ENCODE measurements at regions not wholly inside any gene's neighbourhood (a gene's known extent, or its start where the extent isn't known, plus 50 kb on each side); places are given as distances from the start of the nearest gene placed in this dataset.

- no peak for DNase-seq (ENCODE audit: extremely low spot score)
- ChIA-PET CTCF (interaction anchor here (0.6 kb wide), 1 partner anchor 322 kb away, joined by 3 read pairs; no protein-coding TSS in a partner anchor), POLR2A (no interaction called here)
- TF ChIP-seq FOXM1 (IDR thresholded peaks at IDR 0.05; ENCODE audit: borderline replicate concordance) (no peak), FOXK2 (IDR thresholded peaks at IDR 0.05) (no peak), PKNOX1 (IDR thresholded peaks at IDR 0.05) (no peak), ZNF384 (IDR thresholded peaks at IDR 0.05) (no peak), ELF4 (IDR thresholded peaks at IDR 0.05) (no peak), NFRKB (IDR thresholded peaks at IDR 0.05) (no peak), FOXA1 (IDR thresholded peaks at IDR 0.05) (no peak), ARNT (IDR thresholded peaks at IDR 0.05) (no peak), HDGF (IDR thresholded peaks at IDR 0.05; ENCODE audit: borderline replicate concordance) (no peak), L3MBTL2 (conservative IDR thresholded peaks at IDR 0.05) (no peak), BHLHE40 (IDR thresholded peaks at IDR 0.05; ENCODE audit: borderline replicate concordance) (no peak), LEF1 (IDR thresholded peaks at IDR 0.05; ENCODE audit: borderline replicate concordance) (no peak), SP1 (IDR thresholded peaks at IDR 0.05) (no peak), SUZ12 (IDR thresholded peaks at IDR 0.05) (no peak), CTBP1 (IDR thresholded peaks at IDR 0.05; ENCODE audit: borderline replicate concordance) (no peak), TARDBP (IDR thresholded peaks at IDR 0.05) (no peak)
Observed at GRCh38 chr1:244160455-244161235, 109.6 kb downstream of the ZBTB18 start.

GRCh38 chr1:244161236-244161510, 110.1 kb downstream of the ZBTB18 start:
- no peak for TF ChIP-seq ELF4 (IDR thresholded peaks at IDR 0.05)
- no peak for TF ChIP-seq FOXM1 (IDR thresholded peaks at IDR 0.05; ENCODE audit: borderline replicate concordance)
- TF ChIP-seq NFRKB (IDR thresholded peaks at IDR 0.05) = no peak
- TF ChIP-seq TARDBP (IDR thresholded peaks at IDR 0.05) = no peak
- no peak for TF ChIP-seq PKNOX1 (IDR thresholded peaks at IDR 0.05)
- TF ChIP-seq FOXA1 (IDR thresholded peaks at IDR 0.05) = no peak
- TF ChIP-seq ZNF384 (IDR thresholded peaks at IDR 0.05) = no peak
- no peak for TF ChIP-seq LEF1 (IDR thresholded peaks at IDR 0.05; ENCODE audit: borderline replicate concordance)
- no peak for TF ChIP-seq CTBP1 (IDR thresholded peaks at IDR 0.05; ENCODE audit: borderline replicate concordance)
- no peak for TF ChIP-seq L3MBTL2 (conservative IDR thresholded peaks at IDR 0.05)
- no peak for TF ChIP-seq ARNT (IDR thresholded peaks at IDR 0.05)
- TF ChIP-seq HDGF (IDR thresholded peaks at IDR 0.05; ENCODE audit: borderline replicate concordance) = no peak
- no peak for TF ChIP-seq BHLHE40 (IDR thresholded peaks at IDR 0.05; ENCODE audit: borderline replicate concordance)
- ChIA-PET CTCF (interaction anchor here (0.6 kb wide), 1 partner anchor 322 kb away, joined by 3 read pairs; no protein-coding TSS in a partner anchor), POLR2A (no interaction called here)
- no peak for DNase-seq (ENCODE audit: extremely low spot score)

- DNase-seq (ENCODE audit: extremely low spot score) = no peak
- no peak for TF ChIP-seq ELF4 (IDR thresholded peaks at IDR 0.05)
- TF ChIP-seq HDGF (IDR thresholded peaks at IDR 0.05; ENCODE audit: borderline replicate concordance) = no peak
- TF ChIP-seq LEF1 (IDR thresholded peaks at IDR 0.05; ENCODE audit: borderline replicate concordance) = no peak
- no peak for TF ChIP-seq BHLHE40 (IDR thresholded peaks at IDR 0.05; ENCODE audit: borderline replicate concordance)
- TF ChIP-seq FOXA1 (IDR thresholded peaks at IDR 0.05) = no peak
- TF ChIP-seq SUZ12 (IDR thresholded peaks at IDR 0.05) = no peak
- TF ChIP-seq ZNF384 (IDR thresholded peaks at IDR 0.05) = no peak
- no peak for TF ChIP-seq ARNT (IDR thresholded peaks at IDR 0.05)
- TF ChIP-seq PKNOX1 (IDR thresholded peaks at IDR 0.05) = no peak
- CTCF ChIA-PET = no interaction called here
- POLR2A ChIA-PET = no interaction called here
Observed at GRCh38 chr1:244162786-244163530, 111.9 kb downstream of the ZBTB18 start.

GRCh38 chr1:244163861-244164510, 112.9 kb downstream of the ZBTB18 start:
- DNase-seq (ENCODE audit: extremely low spot score) = no peak
- CTCF ChIA-PET = interaction anchor here (0.6 to 0.8 kb wide), 3 partner anchors 9 to 153 kb away, joined by 3 to 4 read pairs (median 3); no protein-coding TSS in a partner anchor
- no peak for TF ChIP-seq SP1 (IDR thresholded peaks at IDR 0.05)
- no peak for TF ChIP-seq HDGF (IDR thresholded peaks at IDR 0.05; ENCODE audit: borderline replicate concordance)
- TF ChIP-seq LEF1 (IDR thresholded peaks at IDR 0.05; ENCODE audit: borderline replicate concordance) = no peak
- no peak for TF ChIP-seq FOXM1 (IDR thresholded peaks at IDR 0.05; ENCODE audit: borderline replicate concordance)
- no peak for TF ChIP-seq FOXA1 (IDR thresholded peaks at IDR 0.05)
- POLR2A ChIA-PET = no interaction called here

GRCh38 chr1:244164511-244164890, 113.4 kb downstream of the ZBTB18 start:
- ChIA-PET POLR2A (no interaction called here), CTCF (interaction anchor here (0.8 kb wide), 1 partner anchor 154 kb away, joined by 3 read pairs; no protein-coding TSS in a partner anchor)
- TF ChIP-seq LEF1 (IDR thresholded peaks at IDR 0.05; ENCODE audit: borderline replicate concordance) (no peak), HDGF (IDR thresholded peaks at IDR 0.05; ENCODE audit: borderline replicate concordance) (no peak), CTBP1 (IDR thresholded peaks at IDR 0.05; ENCODE audit: borderline replicate concordance) (no peak), TARDBP (IDR thresholded peaks at IDR 0.05) (no peak), SP1 (IDR thresholded peaks at IDR 0.05) (no peak), ELF4 (IDR thresholded peaks at IDR 0.05) (no peak), ARNT (IDR thresholded peaks at IDR 0.05) (no peak), FOXK2 (IDR thresholded peaks at IDR 0.05) (no peak), ZNF384 (IDR thresholded peaks at IDR 0.05) (no peak), L3MBTL2 (conservative IDR thresholded peaks at IDR 0.05) (no peak), BHLHE40 (IDR thresholded peaks at IDR 0.05; ENCODE audit: borderline replicate concordance) (no peak), SUZ12 (IDR thresholded peaks at IDR 0.05) (no peak), PKNOX1 (IDR thresholded peaks at IDR 0.05) (no peak), FOXM1 (IDR thresholded peaks at IDR 0.05; ENCODE audit: borderline replicate concordance) (no peak), FOXA1 (IDR thresholded peaks at IDR 0.05) (no peak), NFRKB (IDR thresholded peaks at IDR 0.05) (no peak)

More at GRCh38 chr1:244164511-244164890, 113.4 kb downstream of the ZBTB18 start:
- no peak for DNase-seq (ENCODE audit: extremely low spot score)
